ENCODE measurements at regions not wholly inside any gene's neighbourhood (a gene's known extent, or its start where the extent isn't known, plus 50 kb on each side); places are given as distances from the start of the nearest gene placed in this dataset.

DNA sequence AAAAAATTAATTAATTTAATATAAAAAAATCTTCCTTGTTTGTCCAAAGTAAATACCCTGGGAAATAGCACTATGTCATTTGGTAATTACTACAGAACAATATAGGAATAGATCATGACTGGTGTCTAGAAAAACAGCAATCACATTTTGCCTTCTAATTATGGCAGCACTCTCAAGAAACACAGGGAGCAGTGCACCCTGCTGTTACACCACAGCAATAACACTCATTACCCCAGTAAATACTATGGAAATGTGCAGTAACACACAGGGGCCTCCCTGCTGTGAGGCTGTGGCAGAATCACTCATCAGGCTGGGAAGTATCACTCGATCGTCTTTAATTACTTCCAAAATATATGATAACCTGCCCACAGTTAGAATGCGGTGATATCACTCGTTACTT is 646.0 kb downstream of the TUSC7 start:
- in situ Hi-C loops (cut with HindIII; ENCODE audit: low sequenced_read_pairs), result no loop called here

DNA sequence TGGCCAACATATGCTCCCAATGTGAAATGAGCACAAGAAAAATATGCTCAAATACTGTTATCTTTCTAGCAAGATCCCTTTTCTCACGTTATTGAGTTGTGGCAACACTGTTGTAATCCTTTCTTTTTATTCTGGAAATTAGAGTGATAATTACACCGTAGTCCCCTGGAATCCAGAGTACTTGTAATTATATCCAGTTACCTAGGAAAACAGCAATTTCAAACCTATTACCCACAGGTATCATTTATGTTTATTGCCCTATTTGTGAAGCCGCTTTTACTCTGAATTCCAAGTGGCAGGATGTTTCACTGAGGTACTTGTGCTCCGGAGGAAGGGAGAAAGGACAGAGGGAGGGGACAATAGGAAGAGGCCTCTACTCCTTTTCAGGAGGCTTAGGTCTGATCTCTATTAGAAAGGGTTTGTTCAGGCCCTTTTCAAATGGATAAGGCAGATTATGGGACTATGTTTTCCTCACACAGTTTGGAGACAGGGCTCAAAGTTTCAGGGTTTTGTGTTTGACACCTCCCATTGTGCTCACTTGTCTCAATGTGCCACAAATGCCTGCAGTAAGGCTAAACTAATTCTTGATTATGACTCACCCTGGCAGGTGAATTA is 646.6 kb downstream of the TUSC7 start:
- in situ Hi-C loops (cut with HindIII; ENCODE audit: low sequenced_read_pairs), result no loop called here

GRCh38 chr3:117358717-117359314 is 649.2 kb downstream of the TUSC7 start:
- in situ Hi-C loops (cut with HindIII; ENCODE audit: low sequenced_read_pairs), result no loop called here

DNA sequence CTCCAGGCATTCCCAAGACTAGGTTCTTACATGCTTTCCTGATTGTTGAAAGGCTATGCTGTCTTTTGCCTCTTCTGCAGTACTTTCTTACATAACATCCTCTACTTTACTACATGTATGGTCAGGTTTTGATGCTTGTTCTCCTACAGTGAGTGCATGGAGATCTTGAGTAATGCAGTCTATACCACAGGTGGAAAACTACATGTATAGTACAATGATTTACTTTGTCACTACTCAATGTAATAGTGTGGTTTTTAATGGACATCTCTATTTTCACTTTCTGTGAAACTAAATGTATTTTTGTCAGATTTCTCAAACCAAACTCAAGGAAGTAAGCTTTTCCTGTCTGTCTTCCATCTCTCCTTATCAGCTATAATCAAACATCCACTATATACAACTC is 657.0 kb downstream of the TUSC7 start:
- in situ Hi-C loops (cut with HindIII; ENCODE audit: low sequenced_read_pairs), result no loop called here

DNA sequence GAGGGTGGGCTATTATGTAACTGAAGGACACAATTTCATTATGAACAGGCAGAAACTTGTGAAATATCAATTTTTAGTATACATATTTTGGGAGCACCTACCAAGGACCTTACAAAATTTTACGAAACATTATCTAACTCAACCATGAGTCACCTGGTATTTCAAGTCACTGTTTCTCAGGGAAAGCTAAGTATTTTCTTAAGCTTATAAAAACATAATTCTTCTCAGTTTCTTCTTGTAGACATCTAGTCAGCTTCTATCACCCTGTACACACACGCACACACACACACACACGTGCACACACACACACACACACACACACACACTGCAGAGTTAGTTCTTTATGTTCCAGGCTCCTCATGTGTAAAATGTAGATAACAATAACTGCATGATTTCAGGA is 658.3 kb downstream of the TUSC7 start:
- in situ Hi-C loops (cut with HindIII; ENCODE audit: low sequenced_read_pairs), result no loop called here

- in situ Hi-C loops (cut with HindIII; ENCODE audit: low sequenced_read_pairs), result no loop called here
These were observed 671.1 kb downstream of the TUSC7 start for GRCh38 chr3:117380631-117381030.

GRCh38 chr3:117393119-117393518 is 683.5 kb downstream of the TUSC7 start:
- in situ Hi-C loops (cut with HindIII; ENCODE audit: low sequenced_read_pairs), result no loop called here

DNA sequence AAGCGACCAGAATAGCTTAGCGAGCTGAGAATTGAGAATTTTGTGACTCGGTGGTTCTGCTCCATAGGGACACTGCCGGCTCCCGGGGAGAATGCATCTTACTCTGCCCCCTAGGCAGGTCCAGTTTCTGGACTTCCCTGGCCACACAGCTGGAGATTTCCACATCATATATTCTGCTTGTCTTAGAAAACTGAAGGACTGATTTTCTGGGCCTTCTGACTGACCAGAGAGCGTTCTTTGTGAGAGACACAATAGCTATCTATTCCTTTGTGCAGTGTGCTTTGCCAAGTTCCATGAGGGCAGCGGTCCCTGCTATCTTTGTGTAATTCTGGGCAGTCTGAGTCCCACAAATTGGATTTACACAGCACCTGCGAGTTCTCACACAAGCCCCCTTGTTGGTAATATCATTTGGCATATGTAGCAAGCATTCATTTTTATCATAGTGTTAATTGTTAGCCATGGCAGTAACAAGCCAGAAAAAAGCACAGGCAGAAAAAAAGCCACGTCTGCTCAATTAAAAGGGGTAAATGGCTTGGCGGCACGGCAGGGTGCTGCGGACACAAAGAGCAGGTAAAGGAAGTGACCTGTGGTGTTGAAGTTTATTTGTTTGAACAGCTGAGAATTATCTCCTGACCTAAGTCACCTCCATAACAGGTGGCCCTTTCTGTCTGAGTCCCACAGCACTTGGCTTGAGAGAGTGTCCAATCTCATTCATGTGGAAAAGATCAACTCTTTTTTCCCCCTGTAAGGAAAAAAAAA is 688.7 kb downstream of the TUSC7 start:
- in situ Hi-C loops (cut with HindIII; ENCODE audit: low sequenced_read_pairs), result no loop called here

- in situ Hi-C loops (cut with HindIII; ENCODE audit: low sequenced_read_pairs), result no loop called here
These were observed 689.9 kb downstream of the TUSC7 start for GRCh38 chr3:117399311-117400078.

- in situ Hi-C loops (cut with HindIII; ENCODE audit: low sequenced_read_pairs), result no loop called here
These were observed 690.7 kb downstream of the TUSC7 start for GRCh38 chr3:117400303-117400702.

DNA sequence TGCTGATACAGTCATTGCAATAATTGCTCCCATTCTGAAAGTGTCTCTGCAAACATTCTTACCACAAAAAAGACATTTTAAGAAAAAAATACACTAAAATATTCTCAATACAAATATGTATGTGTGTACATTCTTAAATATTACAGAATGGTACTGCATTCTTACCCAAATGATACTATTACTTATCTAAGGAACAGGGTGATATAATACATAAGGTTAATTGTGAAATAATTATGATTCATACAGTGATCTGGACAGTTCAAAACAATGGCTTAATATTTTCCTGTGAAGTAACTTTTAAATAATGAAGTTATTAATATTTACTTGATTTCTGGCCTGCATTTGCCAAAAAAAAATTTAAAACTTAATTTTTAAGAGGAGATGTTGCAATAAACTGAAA is 694.6 kb downstream of the TUSC7 start:
- in situ Hi-C loops (cut with HindIII; ENCODE audit: low sequenced_read_pairs), result no loop called here

GRCh38 chr3:117404730-117405129 is 695.2 kb downstream of the TUSC7 start:
- in situ Hi-C loops (cut with HindIII; ENCODE audit: low sequenced_read_pairs), result no loop called here

GRCh38 chr3:117405359-117405758 is 695.8 kb downstream of the TUSC7 start:
- in situ Hi-C loops (cut with HindIII; ENCODE audit: low sequenced_read_pairs), result no loop called here

GRCh38 chr3:117407317-117407716 is 697.7 kb downstream of the TUSC7 start:
- in situ Hi-C loops (cut with HindIII; ENCODE audit: low sequenced_read_pairs), result no loop called here

- in situ Hi-C loops (cut with HindIII; ENCODE audit: low sequenced_read_pairs), result no loop called here
These were observed 699.2 kb downstream of the TUSC7 start for GRCh38 chr3:117408811-117409210.

- in situ Hi-C loops (cut with HindIII; ENCODE audit: low sequenced_read_pairs), result no loop called here
These were observed 699.7 kb downstream of the TUSC7 start for GRCh38 chr3:117409256-117409655.

DNA sequence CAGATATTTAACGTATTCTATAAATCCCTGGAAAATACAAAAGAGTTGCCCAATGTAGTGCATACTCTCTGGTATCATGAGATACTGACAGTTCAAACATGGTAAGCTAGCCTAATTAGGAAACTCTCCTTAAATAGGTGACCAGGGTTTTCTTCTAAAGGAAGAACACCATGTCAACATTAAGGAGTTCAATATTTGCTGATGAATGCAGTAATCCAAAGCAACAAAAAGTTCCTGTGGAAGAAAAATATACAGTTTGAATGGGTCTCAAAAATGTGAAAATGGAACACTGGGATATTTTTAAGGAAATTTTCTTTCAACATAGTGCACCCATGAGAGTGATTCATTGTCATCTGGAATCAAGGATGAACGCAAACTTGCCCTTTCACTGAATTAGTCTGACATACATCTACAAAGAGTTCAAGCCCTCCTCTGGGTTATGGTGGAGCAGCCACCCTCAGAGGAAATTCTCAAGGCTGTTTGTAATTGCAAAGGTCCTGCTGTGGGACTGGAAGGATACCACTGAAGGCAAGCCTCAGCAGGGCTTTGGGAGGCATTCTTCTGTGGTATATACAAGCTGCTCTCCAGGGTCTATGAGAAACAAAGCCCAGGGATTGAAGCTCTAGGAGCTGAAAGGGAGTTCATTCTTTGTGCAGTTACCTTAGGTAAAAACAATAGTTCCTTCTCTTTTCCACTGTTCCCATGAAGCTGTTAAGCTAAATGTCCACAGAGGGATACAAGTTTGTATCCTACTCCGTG is 700.3 kb downstream of the TUSC7 start:
- in situ Hi-C loops (cut with HindIII; ENCODE audit: low sequenced_read_pairs), result no loop called here

GRCh38 chr3:117411971-117412370 is 702.4 kb downstream of the TUSC7 start:
- in situ Hi-C loops (cut with HindIII; ENCODE audit: low sequenced_read_pairs), result no loop called here

DNA sequence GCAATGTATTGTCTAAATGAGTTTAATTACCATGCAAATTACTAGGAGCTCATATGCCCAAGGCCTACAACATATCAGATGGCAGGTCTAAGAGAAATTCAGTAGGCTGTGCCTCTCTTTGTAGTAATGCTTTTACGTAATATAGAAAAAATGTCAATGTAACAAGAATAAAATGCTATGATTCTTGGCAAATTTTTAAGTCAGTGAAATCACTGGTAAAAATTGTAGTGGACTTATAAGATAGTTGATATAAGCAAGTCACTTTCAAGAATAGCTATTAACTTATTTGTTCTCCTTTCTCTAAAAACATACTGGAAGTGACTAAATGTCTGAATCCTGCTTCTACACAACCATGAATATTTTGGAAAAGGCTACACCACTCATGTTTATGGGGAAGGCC is 707.8 kb downstream of the TUSC7 start:
- in situ Hi-C loops (cut with HindIII; ENCODE audit: low sequenced_read_pairs), result no loop called here

GRCh38 chr3:117427081-117427480 is 717.5 kb downstream of the TUSC7 start:
- in situ Hi-C loops (cut with HindIII; ENCODE audit: low sequenced_read_pairs), result no loop called here

GRCh38 chr3:117433427-117433826 is 723.8 kb downstream of the TUSC7 start:
- in situ Hi-C loops (cut with HindIII; ENCODE audit: low sequenced_read_pairs), result no loop called here
